ENCODE measurements at regions not wholly inside any gene's neighbourhood (a gene's known extent, or its start where the extent isn't known, plus 50 kb on each side); places are given as distances from the start of the nearest gene placed in this dataset.

GRCh38 chr14:43243168-43243567, 1263.9 kb downstream of the FSCB start:
- CTCF ChIA-PET = no interaction called here
- Histone ChIP-seq H3K4me3 (ENCODE audit: low read depth, low read length) (no peak overlapping the region), H3K9me3 (ENCODE audit: control insufficient read depth, insufficient read depth, low read length) (no peaks in the 10 kb centered on the region), H3K27me3 (ENCODE audit: control insufficient read depth, insufficient read depth, low read length) (no peaks in the 10 kb centered on the region), H3K27ac (ENCODE audit: low read depth, low read length) (no peak overlapping the region)
- DNase-seq (ENCODE audit: low read depth, low spot score) = no peak
- POLR2A ChIA-PET = no interaction called here
- TF ChIP-seq CTCF (IDR thresholded peaks at IDR 0.05; ENCODE audit: low read depth, low read length) = no peak

- H3K27me3 ChIP-seq (ENCODE audit: control insufficient read depth, insufficient read depth, low read length) = no peaks in the 10 kb centered on the region
- H3K9me3 ChIP-seq (ENCODE audit: control insufficient read depth, insufficient read depth, low read length) = no peaks in the 10 kb centered on the region
- POLR2A ChIA-PET = no interaction called here
- no peak overlapping the region for H3K4me3 ChIP-seq (ENCODE audit: low read depth, low read length)
- no peak overlapping the region for H3K27ac ChIP-seq (ENCODE audit: low read depth, low read length)
- DNase-seq (ENCODE audit: low read depth, low spot score) = no peak
- CTCF ChIA-PET = no interaction called here
- TF ChIP-seq CTCF (IDR thresholded peaks at IDR 0.05; ENCODE audit: low read depth, low read length) = no peak
These were observed 1274.8 kb downstream of the FSCB start for GRCh38 chr14:43232261-43232660.

GRCh38 chr14:43215524-43215923, 1291.6 kb downstream of the FSCB start:
- Histone ChIP-seq H3K4me3 (ENCODE audit: low read depth, low read length) (no peak overlapping the region), H3K27ac (ENCODE audit: low read depth, low read length) (no peak overlapping the region), H3K27me3 (ENCODE audit: control insufficient read depth, insufficient read depth, low read length) (no peaks in the 10 kb centered on the region), H3K9me3 (ENCODE audit: control insufficient read depth, insufficient read depth, low read length) (no peaks in the 10 kb centered on the region)
- POLR2A ChIA-PET = no interaction called here
- no peak for TF ChIP-seq CTCF (IDR thresholded peaks at IDR 0.05; ENCODE audit: low read depth, low read length)
- CTCF ChIA-PET = no interaction called here
- DNase-seq (ENCODE audit: low read depth, low spot score) = no peak

GRCh38 chr14:43207189-43207588, 1299.9 kb downstream of the FSCB start:
- no peak for TF ChIP-seq CTCF (IDR thresholded peaks at IDR 0.05; ENCODE audit: low read depth, low read length)
- ChIA-PET POLR2A (no interaction called here), CTCF (no interaction called here)

GRCh38 chr14:43204816-43205215, 1302.3 kb downstream of the FSCB start:
- no peaks in the 10 kb centered on the region for H3K27me3 ChIP-seq (ENCODE audit: control insufficient read depth, insufficient read depth, low read length)
- peak; percentile 1 for DNase-seq (ENCODE audit: low read depth, low spot score)
- ChIA-PET CTCF (no interaction called here), POLR2A (no interaction called here)
- no peak overlapping the region for H3K27ac ChIP-seq (ENCODE audit: low read depth, low read length)
- no peaks in the 10 kb centered on the region for H3K9me3 ChIP-seq (ENCODE audit: control insufficient read depth, insufficient read depth, low read length)
- no peak overlapping the region for H3K4me3 ChIP-seq (ENCODE audit: low read depth, low read length)
- TF ChIP-seq CTCF (IDR thresholded peaks at IDR 0.05; ENCODE audit: low read depth, low read length) = no peak

More at GRCh38 chr14:43207189-43207588, 1299.9 kb downstream of the FSCB start:
- Histone ChIP-seq H3K27me3 (ENCODE audit: control insufficient read depth, insufficient read depth, low read length) (no peaks in the 10 kb centered on the region), H3K9me3 (ENCODE audit: control insufficient read depth, insufficient read depth, low read length) (no peaks in the 10 kb centered on the region), H3K27ac (ENCODE audit: low read depth, low read length) (no peak overlapping the region), H3K4me3 (ENCODE audit: low read depth, low read length) (no peak overlapping the region)
- no peak for DNase-seq (ENCODE audit: low read depth, low spot score)

Data from AG04450 (cell line).